ENCODE measurements at regions not wholly inside any gene's neighbourhood (a gene's known extent, or its start where the extent isn't known, plus 50 kb on each side); places are given as distances from the start of the nearest gene placed in this dataset.

- peak; percentile 62 for DNase-seq
Measured at GRCh38 chr18:33805592-33805991, 227.6 kb downstream of the ASXL3 start.

DNA sequence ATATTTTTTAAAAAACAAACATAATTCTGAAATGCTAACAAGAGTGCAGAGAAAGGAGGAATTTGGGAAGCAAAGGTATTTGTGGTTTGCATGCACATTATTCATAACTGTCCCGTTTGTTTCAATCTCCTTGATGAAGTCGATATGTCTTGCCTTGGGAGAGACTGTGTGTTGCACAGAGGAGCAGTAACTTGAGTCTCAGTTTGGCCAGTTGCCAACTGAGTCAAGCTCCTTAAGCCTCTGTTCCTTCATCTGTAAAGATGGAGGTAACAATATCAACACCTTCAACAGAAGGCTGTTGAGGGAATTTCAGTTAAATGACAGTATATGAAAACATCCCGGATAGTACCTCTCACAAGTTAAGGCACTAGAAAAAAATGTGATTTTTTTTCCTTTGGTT, 226.2 kb downstream of the ASXL3 start:
- DNase-seq = peak; percentile 48

DNA sequence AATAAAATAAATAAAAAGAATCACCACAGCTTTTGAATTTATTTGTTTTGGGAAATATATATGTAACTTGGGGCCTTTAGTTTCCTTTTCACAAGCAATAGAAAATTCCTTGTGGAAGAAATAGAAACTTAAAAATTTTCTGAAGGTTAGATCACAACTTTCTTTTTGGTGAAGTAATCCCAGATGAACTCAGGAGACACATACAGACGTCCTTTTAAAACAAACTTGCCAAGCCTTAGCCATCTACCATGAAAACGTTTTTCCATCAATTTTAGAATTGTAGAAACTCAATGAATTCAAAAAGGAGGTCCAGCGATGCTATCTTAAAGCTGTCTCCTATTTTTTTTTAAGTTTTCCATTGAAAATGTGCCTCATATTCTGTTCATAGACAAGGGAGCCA, 225.6 kb downstream of the ASXL3 start:
- no peak for DNase-seq

GRCh38 chr18:33802955-33803354, 224.9 kb downstream of the ASXL3 start:
- peak; percentile 92 for DNase-seq

Data from NCI-H2107 (cell line).